Fibroblast of lung (primary cell): ENCODE measurements at regions not wholly inside any gene's neighbourhood (a gene's known extent, or its start where the extent isn't known, plus 50 kb on each side); places are given as distances from the start of the nearest gene placed in this dataset.

ENCODE experiments used
- DNase-seq, 2 donors: peaks; one replicate each; pipeline versions ENCODE4 v3.0.0 to v3.0.0-alpha.2; 2010; ENCODE audit warnings: low read depth in 2 of 2
- H2AFZ ChIP-seq: 2 replicates; pipeline ENCODE4 v1.5.1; 2012; ENCODE audit warnings: low read length, control low read depth, inconsistent platforms
- H3K27ac ChIP-seq: 2 replicates; pipeline ENCODE4 v1.5.1; 2011; ENCODE audit warnings: low read length, control low read depth; ENCODE audit not compliant: insufficient read depth
- H3K27me3 ChIP-seq: 2 replicates; pipeline ENCODE4 v1.5.1; 2011; ENCODE audit warnings: mild to moderate bottlenecking, low read length; ENCODE audit not compliant: control insufficient read depth, insufficient read depth
- H3K36me3 ChIP-seq: 2 replicates; pipeline ENCODE4 v1.5.1; 2011; ENCODE audit warnings: low read length; ENCODE audit not compliant: control insufficient read depth, insufficient read depth
- H3K4me1 ChIP-seq: 2 replicates; pipeline ENCODE4 v1.5.1; 2011; ENCODE audit warnings: low read length; ENCODE audit not compliant: control insufficient read depth, insufficient read depth; ENCODE audit errors: extremely low read depth
- H3K4me2 ChIP-seq: 2 replicates; pipeline ENCODE4 v1.5.1; 2011; ENCODE audit warnings: low read length, control low read depth; ENCODE audit not compliant: insufficient read depth; ENCODE audit errors: extremely low read depth
- H3K4me3 ChIP-seq, 4 experiments: fragments of 200-600 bp in 1 of 4; sonication (generic) in 1 of 4; replicated peaks in 1 of 4; 2 replicates each; pipeline ENCODE4 v1.5.1; 2011 to 2016; ENCODE audit warnings: low read length in 4 of 4, low read depth in 3 of 4, mild to moderate bottlenecking in 3 of 4, control low read depth in 2 of 4, inconsistent platforms in 1 of 4, mixed read lengths in 1 of 4; ENCODE audit not compliant: insufficient read depth in 1 of 4; ENCODE audit errors: control extremely low read depth in 1 of 4
- H3K79me2 ChIP-seq: 2 replicates; pipeline ENCODE4 v1.5.1; 2012; ENCODE audit warnings: mild to moderate bottlenecking, low read length, inconsistent platforms; ENCODE audit not compliant: control insufficient read depth, insufficient read depth
- H3K9ac ChIP-seq: 2 replicates; pipeline ENCODE4 v1.5.1; 2011; ENCODE audit warnings: mild to moderate bottlenecking, low read length, control low read depth; ENCODE audit not compliant: insufficient read depth
- H3K9me3 ChIP-seq: 2 replicates; pipeline ENCODE4 v1.5.1; 2012; ENCODE audit warnings: low read depth, low read length; ENCODE audit not compliant: control insufficient read depth, insufficient read depth
- H4K20me1 ChIP-seq: 2 replicates; pipeline ENCODE4 v1.5.1; 2011; ENCODE audit warnings: low read length; ENCODE audit not compliant: control insufficient read depth, insufficient read depth; ENCODE audit errors: extremely low read depth
- CTCF ChIP-seq, 2 donors: IDR thresholded peaks in 1 of 2; conservative IDR thresholded peaks in 1 of 2; 1 replicate in 1 of 2; 2 replicates in 1 of 2; pipeline ENCODE4 v1.5.1; 2011 to 2012; ENCODE audit warnings: low read length in 2 of 2, control low read depth in 1 of 2, inconsistent platforms in 1 of 2, low read depth in 1 of 2, mild to moderate bottlenecking in 1 of 2
- EZH2 ChIP-seq: IDR thresholded peaks from 2 replicates; pipeline ENCODE4 v1.5.1; 2012; ENCODE audit warnings: low read length, control low read depth, mild to moderate bottlenecking; ENCODE audit errors: missing control alignments

DNA sequence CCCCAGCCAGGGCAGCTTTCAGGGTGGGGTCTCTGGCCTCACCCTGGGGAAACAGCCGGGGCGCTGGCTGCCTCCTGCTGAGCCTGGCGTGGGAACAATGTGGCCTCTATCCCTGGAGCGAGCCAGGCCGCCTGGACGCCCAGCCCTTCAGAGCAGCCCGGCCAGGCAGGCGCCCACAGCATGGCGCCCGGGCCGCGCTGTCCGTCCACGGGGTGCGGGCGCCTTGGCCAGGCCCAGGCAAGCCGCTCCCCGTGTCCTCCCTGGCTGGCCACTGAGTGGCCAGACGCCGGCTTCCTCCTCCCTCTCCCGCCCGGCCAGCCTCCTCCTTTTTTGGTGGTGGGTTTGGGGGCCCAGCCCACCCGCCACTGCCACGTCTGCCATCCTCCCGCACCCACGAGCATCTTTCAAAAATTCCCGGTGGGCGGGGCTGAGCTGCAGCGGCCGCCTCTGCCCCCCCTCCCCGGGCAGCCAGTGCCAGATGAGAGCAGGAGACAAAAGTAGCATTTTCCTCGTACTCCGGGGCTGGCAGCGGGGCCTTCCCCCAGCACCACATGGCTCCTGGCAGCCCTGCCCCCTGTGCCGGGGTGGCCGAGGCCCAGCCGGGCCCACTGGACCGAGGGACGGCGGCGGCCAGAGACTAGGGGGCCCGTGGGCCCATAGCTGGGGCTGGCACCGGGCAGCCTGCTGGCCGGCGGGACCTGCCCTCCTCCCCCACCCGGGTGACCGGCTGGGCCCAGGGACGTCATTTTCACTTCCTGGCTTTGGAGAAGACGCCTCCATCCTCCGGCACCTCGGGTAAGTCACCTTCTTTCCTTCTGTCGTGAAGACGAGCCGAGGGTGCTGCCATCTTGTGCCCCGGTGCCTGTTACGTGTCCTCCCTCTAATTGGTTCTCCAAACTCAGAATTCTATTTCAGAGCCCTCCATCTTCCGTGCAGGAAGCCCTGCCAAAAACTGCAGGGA, 70.2 kb upstream of the PPARA start:
- Histone ChIP-seq H2AFZ (no peak overlapping the region), H3K4me2 (peak overlapping the region; percentile 97), H3K36me3 (peaks cover 37% of the 10 kb centered on the region), H3K79me2 (peaks cover 100% of the 10 kb centered on the region), H3K27me3 (no peaks in the 10 kb centered on the region), H3K9me3 (no peaks in the 10 kb centered on the region), H3K27ac (peak overlapping the region; percentile 97), H3K4me3 (peak overlapping the region; percentile 41 to 98 (median 82)), H3K9ac (peak overlapping the region; percentile 87), H3K4me1 (peaks cover 19% of the 10 kb centered on the region), H4K20me1 (no peaks in the 10 kb centered on the region)
- DNase-seq = peak; percentile 71 to 94
- TF ChIP-seq CTCF (conservative IDR thresholded peaks at IDR 0.05 in 1 of 2, IDR thresholded peaks at IDR 0.05 in 1 of 2; ENCODE audit: low read depth in 1 of 2, low read length in 2 of 2) = no peak

DNA sequence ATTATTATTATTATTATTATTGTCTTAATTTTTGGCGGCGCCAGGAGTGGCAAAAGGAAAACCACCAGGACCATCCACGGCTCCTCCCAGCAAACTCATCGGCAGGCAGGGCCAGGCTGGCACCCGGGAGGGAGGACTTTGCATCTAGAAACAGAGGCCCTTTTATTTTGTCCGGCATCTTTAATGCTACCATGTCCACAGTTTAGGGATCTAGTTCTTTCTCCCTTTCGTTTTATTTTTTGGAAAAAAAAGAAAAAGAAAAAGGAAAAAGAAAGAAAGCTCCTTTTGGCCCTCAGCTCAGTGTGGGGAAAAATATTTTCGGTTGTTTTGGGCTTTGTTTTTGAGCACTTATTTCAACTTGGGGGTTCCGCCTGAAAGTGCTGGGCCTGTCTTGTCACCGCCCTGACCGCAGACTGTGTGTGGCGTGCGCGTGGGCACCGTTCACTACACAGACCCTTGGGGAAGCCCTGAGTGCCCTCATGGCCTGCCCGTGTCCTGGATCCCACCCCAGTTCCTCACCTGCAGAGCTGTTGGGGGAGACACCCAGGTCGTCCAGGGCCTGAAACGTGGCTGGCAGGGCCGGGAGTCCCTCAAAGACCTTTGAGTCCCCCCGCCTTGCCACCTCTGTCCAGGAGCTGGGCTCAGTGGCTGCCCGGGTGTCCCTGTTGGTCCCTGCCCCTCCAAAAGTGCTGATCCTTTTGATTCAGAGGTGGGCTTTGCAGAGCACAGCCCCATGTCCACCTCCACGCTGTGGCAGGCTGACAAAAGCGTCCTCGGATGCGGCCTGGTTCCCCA, 69.1 kb upstream of the PPARA start:
- Histone ChIP-seq H3K36me3 (peaks cover 35% of the 10 kb centered on the region), H3K4me3 (peak overlapping the region; percentile 41 to 98 (median 82))

More for the DNA sequence above, 69.1 kb upstream of the PPARA start:
- H3K27me3 ChIP-seq = no peaks in the 10 kb centered on the region
- H3K27ac ChIP-seq = peak overlapping the region; percentile 97
- H3K9me3 ChIP-seq = no peaks in the 10 kb centered on the region
- no peaks in the 10 kb centered on the region for H4K20me1 ChIP-seq
- no peak for DNase-seq
- H3K4me2 ChIP-seq = peak overlapping the region; percentile 100
- peak overlapping the region; percentile 87 for H3K9ac ChIP-seq
- TF ChIP-seq CTCF (conservative IDR thresholded peaks at IDR 0.05 in 1 of 2, IDR thresholded peaks at IDR 0.05 in 1 of 2; ENCODE audit: low read depth in 1 of 2, low read length in 2 of 2) (no peak), EZH2 (no peak)
- no peak overlapping the region for H2AFZ ChIP-seq
- peaks cover 100% of the 10 kb centered on the region for H3K79me2 ChIP-seq
- peaks cover 26% of the 10 kb centered on the region for H3K4me1 ChIP-seq
